ENCODE measurements at regions not wholly inside any gene's neighbourhood (a gene's known extent, or its start where the extent isn't known, plus 50 kb on each side); places are given as distances from the start of the nearest gene placed in this dataset.

- Mint-ChIP-seq H3K9me3 (no peaks in the 10 kb centered on the region), H3K27me3 (ENCODE audit: insufficient read depth) (no peaks in the 10 kb centered on the region), H3K4me3 (no peak overlapping the region), H3K4me1 (ENCODE audit: low read depth) (peaks cover 19% of the 10 kb centered on the region), H3K27ac (no peak overlapping the region), H3K36me3 (ENCODE audit: low read depth) (no peaks in the 10 kb centered on the region)
- TF ChIP-seq CTCF (IDR thresholded peaks at IDR 0.05), result no peak
- DNase-seq, result no peak
Observed at GRCh38 chr6:48996461-48997119, 466.5 kb downstream of the MMUT start.

- H3K9me3 Mint-ChIP-seq, result peaks cover 4% of the 10 kb centered on the region; the same call in 1 of the 2 replicates
- H3K4me1 Mint-ChIP-seq (ENCODE audit: low read depth), result peaks cover 24% of the 10 kb centered on the region; the same call in 1 of the 2 replicates
- H3K27me3 Mint-ChIP-seq (ENCODE audit: insufficient read depth), result no peaks in the 10 kb centered on the region
- H3K36me3 Mint-ChIP-seq (ENCODE audit: low read depth), result no peaks in the 10 kb centered on the region
- H3K4me3 Mint-ChIP-seq, result no peak overlapping the region
- H3K27ac Mint-ChIP-seq, result no peak overlapping the region
- no peak for DNase-seq
- no peak for TF ChIP-seq CTCF (IDR thresholded peaks at IDR 0.05)
Observed at GRCh38 chr6:48994811-48995210, 468.2 kb downstream of the MMUT start.

- no peak for TF ChIP-seq CTCF (IDR thresholded peaks at IDR 0.05)
- no peaks in the 10 kb centered on the region for H3K27me3 Mint-ChIP-seq (ENCODE audit: insufficient read depth)
- peaks cover 11% of the 10 kb centered on the region; the same call in 1 of the 2 replicates for H3K4me1 Mint-ChIP-seq (ENCODE audit: low read depth)
Observed at GRCh38 chr6:48990739-48991138, 472.3 kb downstream of the MMUT start.

GRCh38 chr6:48986845-48987244 lies 476.2 kb downstream of the MMUT start:
- peaks cover 27% of the 10 kb centered on the region for H3K36me3 Mint-ChIP-seq (ENCODE audit: low read depth)
- H3K27ac Mint-ChIP-seq, result no peak overlapping the region
- peaks cover 30% of the 10 kb centered on the region for H3K9me3 Mint-ChIP-seq
- no peak for DNase-seq
- no peak overlapping the region for H3K4me3 Mint-ChIP-seq
- TF ChIP-seq CTCF (IDR thresholded peaks at IDR 0.05), result no peak
- H3K27me3 Mint-ChIP-seq (ENCODE audit: insufficient read depth), result no peaks in the 10 kb centered on the region
- H3K4me1 Mint-ChIP-seq (ENCODE audit: low read depth), result peaks cover 16% of the 10 kb centered on the region

More at GRCh38 chr6:48990739-48991138, 472.3 kb downstream of the MMUT start:
- Mint-ChIP-seq H3K4me3 (peak overlapping the region; percentile 38; the same call in 1 of the 2 replicates), H3K27ac (no peak overlapping the region), H3K9me3 (peaks cover 23% of the 10 kb centered on the region), H3K36me3 (ENCODE audit: low read depth) (peaks cover 21% of the 10 kb centered on the region; the same call in 1 of the 2 replicates)
- DNase-seq, result no peak

- no peak overlapping the region for H3K27ac Mint-ChIP-seq
- H3K27me3 Mint-ChIP-seq (ENCODE audit: insufficient read depth), result no peaks in the 10 kb centered on the region
- H3K36me3 Mint-ChIP-seq (ENCODE audit: low read depth), result peaks cover 27% of the 10 kb centered on the region
- DNase-seq, result no peak
- no peak for TF ChIP-seq CTCF (IDR thresholded peaks at IDR 0.05)
- peaks cover 30% of the 10 kb centered on the region for H3K9me3 Mint-ChIP-seq
- no peak overlapping the region for H3K4me3 Mint-ChIP-seq
- H3K4me1 Mint-ChIP-seq (ENCODE audit: low read depth), result peaks cover 11% of the 10 kb centered on the region
Observed at GRCh38 chr6:48986105-48986504, 476.9 kb downstream of the MMUT start.
